ENCODE measurements at regions not wholly inside any gene's neighbourhood (a gene's known extent, or its start where the extent isn't known, plus 50 kb on each side); places are given as distances from the start of the nearest gene placed in this dataset.

- H4K20me1 ChIP-seq (ENCODE audit: insufficient read depth) = no peaks in the 10 kb centered on the region
- no peak overlapping the region for H3K4me2 ChIP-seq (ENCODE audit: low read length)
- no peak overlapping the region for H3K9ac ChIP-seq (ENCODE audit: low read length)
- H2AFZ ChIP-seq (ENCODE audit: low read depth, low read length, poor library complexity, severe bottlenecking) = no peak overlapping the region
- no peaks in the 10 kb centered on the region for H3K79me2 ChIP-seq (ENCODE audit: insufficient read depth, low read length)
- H3K27ac ChIP-seq (ENCODE audit: low read depth, low read length) = no peak overlapping the region
- intact Hi-C loops (cut with micrococcal nuclease) = no loop called here
- H3K27me3 ChIP-seq (ENCODE audit: insufficient read depth, low read length) = no peaks in the 10 kb centered on the region
- no TSS peak for BruUV-seq (replicated peaks)
- no peaks in the 10 kb centered on the region for H3K36me3 ChIP-seq (ENCODE audit: control insufficient read depth in 1 of 2, insufficient read depth in 2 of 2, low read length in 2 of 2)
- H3K9me3 ChIP-seq (ENCODE audit: control insufficient read depth in 1 of 2, insufficient read depth in 1 of 2, low read depth in 1 of 2, low read length in 2 of 2) = no peaks in the 10 kb centered on the region
- TF ChIP-seq CBX3 (IDR thresholded peaks at IDR 0.05; ENCODE audit: low read depth) = no peak
- TF ChIP-seq SP1 (IDR thresholded peaks at IDR 0.05; ENCODE audit: low read depth) = no peak
- TF ChIP-seq YY1 (IDR thresholded peaks at IDR 0.05; ENCODE audit: extremely low read depth, insufficient replicate concordance, low read depth, low read length) = no peak
- TF ChIP-seq EGR1 (IDR thresholded peaks at IDR 0.05; ENCODE audit: low read depth) = no peak
- TF ChIP-seq EZH2 (IDR thresholded peaks at IDR 0.05) = no peak
- no peak for TF ChIP-seq POLR2A (IDR thresholded peaks at IDR 0.05; ENCODE audit: borderline replicate concordance, extremely low read depth, insufficient read depth, insufficient read length)
- TF ChIP-seq SRF (IDR thresholded peaks at IDR 0.05; ENCODE audit: low read depth) = no peak
- no peak for TF ChIP-seq REST (IDR thresholded peaks at IDR 0.05; ENCODE audit: low read depth)
- no peak for TF ChIP-seq ELF1 (IDR thresholded peaks at IDR 0.05; ENCODE audit: borderline replicate concordance, low read depth)
- no peak for TF ChIP-seq CTCF (IDR thresholded peaks at IDR 0.05 in 2 of 3, conservative IDR thresholded peaks at IDR 0.05 in 1 of 3; ENCODE audit: borderline replicate concordance in 1 of 3, insufficient read depth in 1 of 3, low read depth in 2 of 3, low read length in 2 of 3)
- DNase-seq (ENCODE audit: low read depth, low spot score) (no peak), ATAC-seq (no peak)
- peaks cover 0 to 15% of the 10 kb centered on the region in 2 experiments; a peak in 2 of 4 replicates for H3K4me1 ChIP-seq (ENCODE audit: control insufficient read depth in 1 of 2, insufficient read depth in 2 of 2, low read length in 2 of 2)
- H3K9me2 ChIP-seq (ENCODE audit: insufficient read depth) = no peaks in the 10 kb centered on the region
- CTCF ChIA-PET = no interaction called here
- RAD21 ChIA-PET (ENCODE audit: low non-redundant PET in 1 of 2, low total read pairs in 2 of 2, uncharacterized antibody in 2 of 2, unreplicated experiment in 2 of 2) = no interaction called here
- H3K4me3 ChIP-seq (replicated peaks in 1 of 2; ENCODE audit: low read depth in 1 of 2, low read length in 2 of 2) = no peak overlapping the region
- POLR2A ChIA-PET = no interaction called here
Observed at GRCh38 chr18:9039441-9040071, 62.9 kb upstream of the NDUFV2 start.

Data from HCT116 (cell line).